Kidney (tissue), 13 donors: ENCODE measurements at regions not wholly inside any gene's neighbourhood (a gene's known extent, or its start where the extent isn't known, plus 50 kb on each side); places are given as distances from the start of the nearest gene placed in this dataset.

Source experiments
- DNase-seq, 5 donors: peaks; one replicate each; pipeline ENCODE4 v3.0.0-alpha.2; 2013 to 2020
- FAIRE-seq: peaks from 2 replicates; lab custom pipeline; 2012; peaks lifted over from hg19 to GRCh38; lab: Jason Lieb, UNC
- H3K27ac ChIP-seq, 2 donors: one replicate each; pipeline ENCODE4 v1.7.0; 2013; ENCODE audit warnings: low read depth in 2 of 2, low read length in 2 of 2, inconsistent platforms in 1 of 2
- H3K27me3 ChIP-seq: one replicate; pipeline ENCODE4 v1.7.1; 2013; ENCODE audit warnings: low read length, inconsistent platforms; ENCODE audit not compliant: control insufficient read depth, insufficient read depth
- H3K36me3 ChIP-seq, 3 donors: one replicate each; pipeline versions ENCODE4 v1.7.0 to v1.7.1; 2013; ENCODE audit warnings: low read length in 3 of 3, control low read depth in 1 of 3, inconsistent platforms in 1 of 3; ENCODE audit not compliant: insufficient read depth in 3 of 3, control insufficient read depth in 2 of 3
- H3K4me1 ChIP-seq, 3 donors: one replicate each; pipeline versions ENCODE4 v1.7.0 to v1.7.1; 2013; ENCODE audit warnings: low read length in 3 of 3, inconsistent platforms in 1 of 3, low read depth in 1 of 3; ENCODE audit not compliant: control insufficient read depth in 2 of 3, insufficient read depth in 2 of 3
- H3K4me3 ChIP-seq, 3 donors: one replicate each; pipeline versions ENCODE4 v1.7.0 to v1.8.1; 2013; ENCODE audit warnings: low read length in 3 of 3, control low read depth in 1 of 3, inconsistent platforms in 1 of 3
- H3K9ac ChIP-seq, 3 donors: one replicate each; pipeline versions ENCODE4 v1.7.0 to v1.7.1; 2013; ENCODE audit warnings: low read length in 3 of 3, control low read depth in 1 of 3, inconsistent platforms in 1 of 3
- H3K9me3 ChIP-seq, 3 donors: one replicate each; pipeline versions ENCODE4 v1.7.0 to v1.7.1; 2013; ENCODE audit warnings: low read length in 3 of 3, control low read depth in 1 of 3, inconsistent platforms in 1 of 3; ENCODE audit not compliant: control insufficient read depth in 2 of 3, insufficient read depth in 1 of 3
- CTCF ChIP-seq: IDR thresholded peaks from 3 replicates; pipeline ENCODE4 v1.5.1; 2012; ENCODE audit warnings: mild to moderate bottlenecking, moderate library complexity, borderline replicate concordance; ENCODE audit not compliant: insufficient read depth; ENCODE audit errors: extremely low read depth
- intact Hi-C: fragments of 100-400 bp; cut with DNase I; formaldehyde crosslinking; loops from one replicate; pipeline ENCODE4 v1.11.1; 2022
- donor health status: control.
- donor health status: control.
- donor health status: control.
- donor health status: control.
- donor health status: control.
- donor health status: DM: yes; HTN: yes; CAD: no.
- donor health status: Normal renal cell carcinoma (clear cell type).

- TF ChIP-seq CTCF = no peak
- intact Hi-C loops = no loop called here
- no peak for FAIRE-seq
- no peaks in the 10 kb centered on the region for H3K27me3 ChIP-seq
- peak in 2 of 5 donors; percentile 60 to 66 for DNase-seq
- no peaks in the 10 kb centered on the region for H3K36me3 ChIP-seq
- no peak overlapping the region for H3K4me3 ChIP-seq
- H3K9me3 ChIP-seq = no peaks in the 10 kb centered on the region
- H3K4me1 ChIP-seq = no peaks in the 10 kb centered on the region
- H3K9ac ChIP-seq = no peak overlapping the region
- H3K27ac ChIP-seq = no peak overlapping the region
These were observed 851.2 kb upstream of the ADAMTS5 start for GRCh38 chr21:27817902-27818623.

GRCh38 chr21:27817074-27817473 is 850.2 kb upstream of the ADAMTS5 start:
- H3K27ac ChIP-seq = no peak overlapping the region
- H3K27me3 ChIP-seq = no peaks in the 10 kb centered on the region
- FAIRE-seq (no peak), DNase-seq (peak in 1 of 5 donors; percentile 29)
- intact Hi-C loops = no loop called here
- H3K4me3 ChIP-seq = no peak overlapping the region
- TF ChIP-seq CTCF = no peak
- H3K36me3 ChIP-seq = no peaks in the 10 kb centered on the region
- no peaks in the 10 kb centered on the region for H3K4me1 ChIP-seq
- H3K9ac ChIP-seq = no peak overlapping the region
- no peaks in the 10 kb centered on the region for H3K9me3 ChIP-seq

GRCh38 chr21:27816301-27816700 is 849.4 kb upstream of the ADAMTS5 start:
- H3K9me3 ChIP-seq = no peaks in the 10 kb centered on the region
- intact Hi-C loops = no loop called here
- H3K36me3 ChIP-seq = no peaks in the 10 kb centered on the region
- no peaks in the 10 kb centered on the region for H3K4me1 ChIP-seq
- H3K4me3 ChIP-seq = no peak overlapping the region
- DNase-seq = no peak
- FAIRE-seq = no peak
- no peak for TF ChIP-seq CTCF
- H3K27ac ChIP-seq = no peak overlapping the region
- no peak overlapping the region for H3K9ac ChIP-seq
- H3K27me3 ChIP-seq = no peaks in the 10 kb centered on the region
